ENCODE measurements at regions not wholly inside any gene's neighbourhood (a gene's known extent, or its start where the extent isn't known, plus 50 kb on each side); places are given as distances from the start of the nearest gene placed in this dataset.
"Not testable (repeated sequence)": the region's sequence is repeated elsewhere in the genome, so short reads cannot be mapped to it uniquely, and the experiment has no call there.

GRCh38 chr14:87613881-87614280 lies 379.1 kb downstream of the GALC start (continued):
- TF ChIP-seq NANOG (IDR thresholded peaks at IDR 0.05; ENCODE audit: borderline replicate concordance) (no peak), EZH2 (IDR thresholded peaks at IDR 0.05; ENCODE audit: low read depth, unreplicated experiment) (no peak), ZNF114 (CRISPR knock-in tag; IDR thresholded peaks at IDR 0.05) (no peak), CTCF (conservative IDR thresholded peaks at IDR 0.05; ENCODE audit: low read depth in 2 of 2) (no peak)

DNA sequence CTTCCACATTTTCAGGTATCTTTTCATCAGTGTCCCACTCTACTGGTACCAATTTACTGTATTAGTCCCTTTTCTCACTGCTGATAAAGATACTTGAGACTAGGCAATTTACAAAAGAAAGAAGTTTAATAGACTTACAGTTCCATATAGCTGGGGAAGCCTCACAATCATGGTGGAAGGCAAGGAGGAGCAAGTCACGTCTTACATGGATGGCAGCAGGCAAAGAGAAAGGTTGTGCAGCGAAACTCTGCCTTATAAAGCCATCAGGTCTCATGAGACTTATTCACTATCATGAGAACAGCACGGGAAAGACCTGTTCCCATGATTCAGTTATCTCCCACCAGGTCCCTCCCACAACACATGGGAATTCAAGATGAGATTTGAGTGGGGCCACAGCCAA lies 385.9 kb downstream of the GALC start:
- not testable (repeated sequence) for H3K9me2 ChIP-seq (ENCODE audit: insufficient read depth); H3K4me1 ChIP-seq (ENCODE audit: insufficient read depth); H3K79me2 ChIP-seq (replicated peaks; ENCODE audit: insufficient read depth); H3K27me3 Mint-ChIP-seq (ENCODE audit: insufficient read depth, low read depth, poor library complexity); H3K4me3 Mint-ChIP-seq; H3K4me1 Mint-ChIP-seq; H3K27me3 ChIP-seq (ENCODE audit: insufficient read depth); DNase-seq (ENCODE audit: low spot score); H3F3A ChIP-seq (replicated peaks; ENCODE audit: low read depth); H3K27ac ChIP-seq (ENCODE audit: low read depth); H3K36me3 ChIP-seq (ENCODE audit: insufficient read depth); ATAC-seq; H2AFZ ChIP-seq; H3K4me3 ChIP-seq; H4K20me1 ChIP-seq (replicated peaks; ENCODE audit: insufficient read depth); H3K4me2 ChIP-seq; H3K27ac Mint-ChIP-seq
- Mint-ChIP-seq H3K36me3 (ENCODE audit: low read depth) (peaks cover 24% of the 10 kb centered on the region), H3K9me3 (peaks cover 39% of the 10 kb centered on the region)

DNA sequence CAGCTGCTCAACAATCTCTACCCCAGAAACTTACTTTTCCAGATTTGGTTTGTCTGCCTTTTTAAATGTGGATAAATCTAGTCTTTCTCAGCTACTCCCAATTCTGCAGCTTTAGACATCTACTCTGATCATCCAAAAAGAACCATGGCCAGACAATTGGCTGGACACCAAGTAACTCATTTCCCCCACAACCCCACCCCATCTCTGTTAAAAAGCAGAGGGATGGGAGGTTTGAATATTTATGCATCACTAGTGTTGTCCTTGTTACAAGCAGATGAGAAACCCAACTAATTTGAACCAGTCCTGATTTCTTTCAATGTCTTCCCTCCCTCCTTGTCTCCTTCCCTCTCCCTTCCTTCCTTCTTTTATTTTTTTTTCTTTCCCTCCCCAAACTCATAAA lies 391.9 kb downstream of the GALC start:
- no peak overlapping the region for H3K27ac ChIP-seq (ENCODE audit: low read depth)
- H3K4me1 Mint-ChIP-seq = no peaks in the 10 kb centered on the region
- peaks cover 3% of the 10 kb centered on the region; the same call in 1 of the 2 replicates for H3K9me2 ChIP-seq (ENCODE audit: insufficient read depth)
- H4K20me1 ChIP-seq (replicated peaks; ENCODE audit: insufficient read depth) = no peaks in the 10 kb centered on the region
- no peak overlapping the region for H3K4me3 Mint-ChIP-seq
- no peaks in the 10 kb centered on the region for H3K4me1 ChIP-seq (ENCODE audit: insufficient read depth)
- peaks cover 51% of the 10 kb centered on the region for H3K9me3 Mint-ChIP-seq
- peaks cover 4% of the 10 kb centered on the region for H3K27me3 Mint-ChIP-seq (ENCODE audit: insufficient read depth, low read depth, poor library complexity)
- no peaks in the 10 kb centered on the region for H3K36me3 ChIP-seq (ENCODE audit: insufficient read depth)
- no peak overlapping the region for H3K4me2 ChIP-seq
- H3K79me2 ChIP-seq (replicated peaks; ENCODE audit: insufficient read depth) = no peaks in the 10 kb centered on the region
- no peaks in the 10 kb centered on the region for H3F3A ChIP-seq (replicated peaks; ENCODE audit: low read depth)
- H3K4me3 ChIP-seq = no peak overlapping the region
- H3K27ac Mint-ChIP-seq = no peak overlapping the region
- H3K27me3 ChIP-seq (ENCODE audit: insufficient read depth) = no peaks in the 10 kb centered on the region
- no peak for DNase-seq (ENCODE audit: low spot score)
- H2AFZ ChIP-seq = no peak overlapping the region
- H3K36me3 Mint-ChIP-seq (ENCODE audit: low read depth) = peaks cover 13% of the 10 kb centered on the region
- no peak for ATAC-seq
- no peak for TF ChIP-seq CREB1 (CRISPR knock-in tag; IDR thresholded peaks at IDR 0.05; ENCODE audit: low read depth)
- TF ChIP-seq REST (IDR thresholded peaks at IDR 0.05; ENCODE audit: unreplicated experiment) = no peak
- TF ChIP-seq EZH2 (IDR thresholded peaks at IDR 0.05; ENCODE audit: low read depth, unreplicated experiment) = no peak
- no peak for TF ChIP-seq ETS1 (IDR thresholded peaks at IDR 0.05)
- no peak for TF ChIP-seq CTCF (conservative IDR thresholded peaks at IDR 0.05; ENCODE audit: low read depth in 2 of 2)
- TF ChIP-seq JUNB (IDR thresholded peaks at IDR 0.05; ENCODE audit: unreplicated experiment) = no peak
- TF ChIP-seq EZH2phosphoT487 (IDR thresholded peaks at IDR 0.05; ENCODE audit: unreplicated experiment) = no peak
- TF ChIP-seq ZNF114 (CRISPR knock-in tag; IDR thresholded peaks at IDR 0.05) = no peak
- TF ChIP-seq STAT1 (IDR thresholded peaks at IDR 0.05; ENCODE audit: unreplicated experiment) = no peak

All from GM23338 (cell line).